GM20000 (cell line): ENCODE measurements at regions not wholly inside any gene's neighbourhood (a gene's known extent, or its start where the extent isn't known, plus 50 kb on each side); places are given as distances from the start of the nearest gene placed in this dataset.

Experiments
- DNase-seq: peaks from one replicate; pipeline ENCODE4 v3.0.0; 2012; ENCODE audit warnings: low spot score
- TF ChIP-seq, protein P1 (sequence below): IDR thresholded peaks from 2 replicates; pipeline ENCODE4 v1.5.1; 2012; ENCODE audit warnings: mild to moderate bottlenecking, control low read depth; ENCODE audit errors: extremely low read depth, missing control alignments

DNA sequence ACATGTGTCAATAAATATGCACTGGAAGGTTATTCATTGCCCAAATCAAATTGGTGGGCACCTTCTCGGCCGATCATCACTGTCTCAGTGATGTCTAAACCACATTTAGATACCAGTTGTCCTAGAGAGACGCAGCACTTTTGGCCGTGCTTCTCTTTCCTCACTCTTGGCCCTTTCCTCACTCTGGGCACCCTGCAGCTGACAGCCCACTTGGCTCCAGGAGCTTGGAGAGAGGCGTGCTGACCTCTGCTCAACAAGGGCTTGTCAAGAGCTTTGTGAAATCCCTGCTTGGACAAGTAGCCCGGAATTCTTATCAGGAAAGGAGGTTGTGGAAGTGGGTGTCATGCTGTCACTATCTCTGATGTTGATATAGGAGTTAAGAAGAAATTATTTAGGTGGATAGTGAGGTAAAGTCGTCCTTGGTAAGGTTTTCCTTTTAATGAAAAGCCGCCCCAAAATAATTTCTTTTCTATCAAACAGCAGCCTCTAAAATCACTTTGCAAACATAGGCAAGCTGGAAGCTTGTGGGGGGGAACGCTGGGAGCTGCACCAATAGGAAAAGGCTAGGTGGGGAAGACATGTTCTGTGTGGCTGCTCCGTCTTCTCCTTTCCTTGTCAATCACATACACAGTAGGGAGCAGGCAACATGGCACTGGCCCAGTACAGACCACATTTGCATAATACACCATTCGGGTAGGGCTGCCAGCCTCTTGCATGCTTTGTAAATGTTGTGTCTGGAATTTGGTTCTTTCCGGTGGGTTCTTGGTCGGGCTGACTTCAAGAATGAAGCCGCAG is 126.8 kb upstream of the UBE3A start:
- TF ChIP-seq, protein P1, sequence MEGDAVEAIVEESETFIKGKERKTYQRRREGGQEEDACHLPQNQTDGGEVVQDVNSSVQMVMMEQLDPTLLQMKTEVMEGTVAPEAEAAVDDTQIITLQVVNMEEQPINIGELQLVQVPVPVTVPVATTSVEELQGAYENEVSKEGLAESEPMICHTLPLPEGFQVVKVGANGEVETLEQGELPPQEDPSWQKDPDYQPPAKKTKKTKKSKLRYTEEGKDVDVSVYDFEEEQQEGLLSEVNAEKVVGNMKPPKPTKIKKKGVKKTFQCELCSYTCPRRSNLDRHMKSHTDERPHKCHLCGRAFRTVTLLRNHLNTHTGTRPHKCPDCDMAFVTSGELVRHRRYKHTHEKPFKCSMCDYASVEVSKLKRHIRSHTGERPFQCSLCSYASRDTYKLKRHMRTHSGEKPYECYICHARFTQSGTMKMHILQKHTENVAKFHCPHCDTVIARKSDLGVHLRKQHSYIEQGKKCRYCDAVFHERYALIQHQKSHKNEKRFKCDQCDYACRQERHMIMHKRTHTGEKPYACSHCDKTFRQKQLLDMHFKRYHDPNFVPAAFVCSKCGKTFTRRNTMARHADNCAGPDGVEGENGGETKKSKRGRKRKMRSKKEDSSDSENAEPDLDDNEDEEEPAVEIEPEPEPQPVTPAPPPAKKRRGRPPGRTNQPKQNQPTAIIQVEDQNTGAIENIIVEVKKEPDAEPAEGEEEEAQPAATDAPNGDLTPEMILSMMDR: no peak
- DNase-seq: no peak

DNA sequence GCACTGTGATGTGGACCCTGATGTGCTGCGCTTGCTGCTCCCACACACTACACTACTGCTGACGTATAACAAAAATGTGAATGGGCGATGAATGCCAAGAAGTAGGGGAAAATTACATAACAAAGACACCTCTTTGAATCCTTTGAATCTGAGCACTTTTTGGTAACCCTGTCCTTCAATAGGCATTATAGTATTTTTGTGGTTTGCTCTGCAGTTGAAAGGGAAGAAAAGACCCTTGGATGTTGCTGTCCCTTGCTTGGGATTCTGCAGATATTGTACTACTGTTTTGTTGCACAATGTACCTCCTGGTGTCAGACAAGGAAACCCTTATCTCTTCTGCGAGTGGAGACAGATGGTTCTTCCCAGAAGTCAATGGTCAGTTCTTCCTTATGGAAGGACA is 124.8 kb upstream of the UBE3A start:
- TF ChIP-seq, protein P1: no peak
- DNase-seq: no peak

DNA sequence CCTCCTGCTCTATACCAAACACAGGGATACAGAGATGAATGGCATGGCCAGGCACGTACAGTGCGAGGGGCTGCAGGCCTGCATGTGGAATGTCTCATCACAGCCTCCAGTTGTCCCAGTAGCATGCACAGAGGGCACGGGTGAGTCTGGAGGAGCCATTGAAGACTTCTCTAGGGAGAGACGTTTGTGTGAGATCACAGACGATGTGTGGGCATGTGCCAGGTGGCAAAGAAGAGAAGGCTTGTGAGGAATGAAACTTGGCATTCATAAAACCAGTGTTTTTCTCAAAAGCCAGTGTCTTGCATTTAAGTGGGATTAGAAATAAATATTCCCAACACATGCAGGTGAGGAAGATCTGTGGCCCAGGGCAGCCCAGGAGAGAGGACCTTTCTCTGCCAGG is 119.1 kb upstream of the UBE3A start:
- no peak for DNase-seq
- TF ChIP-seq, protein P1: no peak

DNA sequence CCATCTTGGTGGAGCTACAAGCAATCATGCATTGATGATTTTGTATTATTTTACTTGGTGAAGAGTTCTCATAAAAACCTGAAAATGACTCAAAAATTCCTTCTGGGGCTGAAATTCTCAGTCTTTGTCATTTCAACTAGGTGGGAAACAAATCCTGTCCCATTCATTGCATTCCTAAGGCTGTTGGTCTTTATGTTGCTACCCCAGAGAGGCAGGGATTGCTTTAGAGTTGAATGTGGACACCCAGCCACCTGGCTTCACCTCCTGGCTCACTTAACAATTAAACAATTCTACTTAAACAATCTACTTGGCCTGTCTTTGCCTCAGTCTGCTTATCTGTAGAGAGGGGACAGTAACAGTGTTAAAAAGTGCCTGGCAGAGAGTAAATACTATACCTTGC is 117.3 kb upstream of the UBE3A start:
- DNase-seq: no peak
- TF ChIP-seq, protein P1: no peak

DNA sequence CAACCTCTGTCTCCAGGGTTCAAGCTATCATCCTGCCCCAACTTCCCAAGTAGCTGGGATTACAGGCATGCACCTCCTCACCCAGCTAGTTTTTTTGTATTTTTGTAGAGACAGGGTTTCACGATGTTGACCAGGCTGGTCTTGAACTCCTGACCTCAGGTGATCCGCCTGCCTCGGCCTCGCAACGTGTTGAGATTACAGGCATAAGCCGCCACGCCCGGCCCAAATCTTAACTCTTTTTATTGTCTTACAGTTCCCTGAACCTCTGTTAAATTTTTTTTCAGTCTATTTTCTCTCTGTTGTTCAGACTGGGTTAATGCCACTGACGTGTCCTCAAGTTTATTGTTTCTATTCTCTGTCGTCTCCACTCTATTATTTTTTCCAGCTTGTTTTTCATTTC is 115.8 kb upstream of the UBE3A start:
- TF ChIP-seq, protein P1: no peak
- no peak for DNase-seq

DNA sequence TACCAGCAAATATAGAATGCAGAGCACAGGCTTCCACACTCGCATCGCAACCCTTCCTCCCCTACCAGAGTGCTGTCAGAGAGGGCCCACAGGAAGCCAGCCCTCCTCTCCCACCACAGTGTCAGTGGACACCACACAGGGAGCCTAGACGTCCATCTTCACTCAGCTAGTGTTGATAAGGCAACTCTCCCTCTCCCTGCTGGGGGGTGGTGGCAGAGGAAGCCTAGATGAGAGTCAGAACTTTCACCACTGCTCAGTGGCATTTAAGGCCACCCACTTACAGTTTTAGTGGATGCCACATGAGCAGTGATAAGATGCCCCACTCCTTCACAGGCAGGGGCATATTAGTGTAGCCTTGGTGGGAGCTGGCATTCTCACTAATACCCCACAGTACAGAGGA is 109.8 kb upstream of the UBE3A start:
- no peak for DNase-seq
- TF ChIP-seq, protein P1: no peak

DNA sequence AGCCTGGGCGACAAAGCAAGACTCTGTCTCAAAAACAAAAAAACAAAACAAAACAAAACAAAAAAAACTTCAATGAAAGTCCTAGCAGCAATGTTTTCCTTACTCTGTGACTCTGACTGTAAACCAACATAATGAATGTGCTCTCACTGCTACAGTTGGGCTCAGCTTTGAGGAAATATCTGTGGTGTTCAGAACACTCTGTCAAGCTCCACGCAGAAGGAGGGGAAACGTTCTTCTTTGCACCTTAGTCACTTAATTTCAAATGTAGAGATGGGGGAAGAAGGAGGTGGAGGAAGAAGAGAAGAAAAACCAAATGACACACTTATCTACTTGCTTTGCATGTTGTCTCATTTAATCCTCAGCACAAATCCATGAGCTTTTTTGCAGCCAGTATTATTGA is 107.1 kb upstream of the UBE3A start:
- TF ChIP-seq, protein P1: no peak
- no peak for DNase-seq
